Testis (tissue), 2 donors: ENCODE measurements at regions not wholly inside any gene's neighbourhood (a gene's known extent, or its start where the extent isn't known, plus 50 kb on each side); places are given as distances from the start of the nearest gene placed in this dataset.
"Not testable (repeated sequence)": the region's sequence is repeated elsewhere in the genome, so short reads cannot be mapped to it uniquely, and the experiment has no call there.

ENCODE experiments used
- POLR2A ChIP-seq: fragments of 450-650 bp; IDR thresholded peaks from one replicate; pipeline ENCODE4 v1.6.1; 2017; ENCODE audit warnings: antibody characterized with exemption, mild to moderate bottlenecking, moderate library complexity
- TF ChIP-seq, protein P1 (sequence below), 3 experiments: fragments of 450-650 bp in 2 of 3; fragments of 200-600 bp in 1 of 3; sonication (generic) in 1 of 3; IDR thresholded peaks; one replicate each; pipeline ENCODE4 v1.5.1; 2016 to 2019; ENCODE audit warnings: antibody characterized with exemption in 3 of 3, mild to moderate bottlenecking in 2 of 3, moderate library complexity in 1 of 3

DNA sequence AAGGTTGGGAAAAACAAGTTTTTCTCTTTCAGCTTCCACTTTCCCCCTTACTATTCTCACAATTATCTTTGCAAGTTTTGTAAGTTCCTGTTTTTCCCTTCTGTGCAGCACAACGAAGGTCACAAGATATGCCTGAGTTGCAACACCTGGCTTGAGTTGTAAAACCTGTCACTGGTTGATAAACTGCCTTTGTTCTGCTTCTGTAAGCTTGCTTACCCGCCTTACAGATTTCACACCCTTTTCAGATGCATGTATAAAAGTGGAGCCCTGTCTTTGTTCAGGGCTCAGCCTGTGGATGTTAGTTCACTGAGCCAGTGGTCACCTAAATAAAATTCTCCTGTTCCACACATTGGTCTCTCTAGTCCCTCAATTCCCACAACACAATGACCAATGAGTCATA, 318.9 kb downstream of the UBE2NL start:
- TF ChIP-seq, protein P1, sequence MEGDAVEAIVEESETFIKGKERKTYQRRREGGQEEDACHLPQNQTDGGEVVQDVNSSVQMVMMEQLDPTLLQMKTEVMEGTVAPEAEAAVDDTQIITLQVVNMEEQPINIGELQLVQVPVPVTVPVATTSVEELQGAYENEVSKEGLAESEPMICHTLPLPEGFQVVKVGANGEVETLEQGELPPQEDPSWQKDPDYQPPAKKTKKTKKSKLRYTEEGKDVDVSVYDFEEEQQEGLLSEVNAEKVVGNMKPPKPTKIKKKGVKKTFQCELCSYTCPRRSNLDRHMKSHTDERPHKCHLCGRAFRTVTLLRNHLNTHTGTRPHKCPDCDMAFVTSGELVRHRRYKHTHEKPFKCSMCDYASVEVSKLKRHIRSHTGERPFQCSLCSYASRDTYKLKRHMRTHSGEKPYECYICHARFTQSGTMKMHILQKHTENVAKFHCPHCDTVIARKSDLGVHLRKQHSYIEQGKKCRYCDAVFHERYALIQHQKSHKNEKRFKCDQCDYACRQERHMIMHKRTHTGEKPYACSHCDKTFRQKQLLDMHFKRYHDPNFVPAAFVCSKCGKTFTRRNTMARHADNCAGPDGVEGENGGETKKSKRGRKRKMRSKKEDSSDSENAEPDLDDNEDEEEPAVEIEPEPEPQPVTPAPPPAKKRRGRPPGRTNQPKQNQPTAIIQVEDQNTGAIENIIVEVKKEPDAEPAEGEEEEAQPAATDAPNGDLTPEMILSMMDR (IDR thresholded peaks at IDR 0.05): not testable (repeated sequence)
- not testable (repeated sequence) for TF ChIP-seq POLR2A
